Loucy (cell line): ENCODE measurements at regions not wholly inside any gene's neighbourhood (a gene's known extent, or its start where the extent isn't known, plus 50 kb on each side); places are given as distances from the start of the nearest gene placed in this dataset.
A peak's percentile ranks its signal among the peaks of the same experiment; 100 is the strongest.
"Not testable (repeated sequence)": the region's sequence is repeated elsewhere in the genome, so short reads cannot be mapped to it uniquely, and the experiment has no call there.

Experiments
- H2AFZ ChIP-seq: fragments of 200-600 bp; sonication (generic); 2 replicates; pipeline ENCODE4 v1.6.0; 2016; ENCODE audit warnings: antibody characterized with exemption, mild to moderate bottlenecking, low read length, moderate library complexity
- H3F3A ChIP-seq: fragments of 200-600 bp; 2 replicates; pipeline ENCODE4 v1.6.0; 2016; ENCODE audit warnings: antibody characterized with exemption, low read depth, mild to moderate bottlenecking
- H3K27me3 ChIP-seq: fragments of 200-600 bp; sonication (generic); 2 replicates; pipeline ENCODE4 v1.6.1; 2014; ENCODE audit warnings: low read length, mild to moderate bottlenecking; ENCODE audit not compliant: insufficient read depth, poor library complexity, severe bottlenecking
- H3K36me3 ChIP-seq: fragments of 200-600 bp; sonication (generic); 2 replicates; pipeline ENCODE4 v1.6.1; 2016; ENCODE audit warnings: low read length; ENCODE audit not compliant: insufficient read depth
- H3K4me1 ChIP-seq: fragments of 200-600 bp; sonication (generic); 2 replicates; pipeline ENCODE4 v1.5.1; 2014; ENCODE audit warnings: low read length, mild to moderate bottlenecking; ENCODE audit not compliant: insufficient read depth, poor library complexity, severe bottlenecking
- H3K4me2 ChIP-seq: fragments of 200-600 bp; sonication (generic); 2 replicates; pipeline ENCODE4 v1.6.0; 2014; ENCODE audit warnings: antibody characterized with exemption, low read length, low read depth, mild to moderate bottlenecking; ENCODE audit not compliant: poor library complexity, severe bottlenecking
- H3K4me3 ChIP-seq: fragments of 200-600 bp; sonication (generic); 2 replicates; pipeline ENCODE4 v1.5.1; 2014; ENCODE audit warnings: low read length, mild to moderate bottlenecking, mixed read lengths; ENCODE audit not compliant: poor library complexity, severe bottlenecking
- H3K79me2 ChIP-seq: fragments of 200-600 bp; sonication (generic); 2 replicates; pipeline ENCODE4 v1.6.1; 2014; ENCODE audit warnings: low read length; ENCODE audit not compliant: insufficient read depth
- H3K9ac ChIP-seq: fragments of 200-600 bp; sonication (generic); 2 replicates; pipeline ENCODE4 v1.6.0; 2014; ENCODE audit warnings: mild to moderate bottlenecking, low read depth, low read length, moderate library complexity; ENCODE audit not compliant: poor library complexity, severe bottlenecking
- H3K9me2 ChIP-seq: fragments of 200-600 bp; sonication (generic); replicated peaks from 2 replicates; pipeline ENCODE4 v1.6.1; 2016; ENCODE audit warnings: low read depth, low read length, mixed read lengths
- H3K9me3 ChIP-seq: fragments of 200-600 bp; sonication (generic); 2 replicates; pipeline ENCODE4 v1.6.1; 2014; ENCODE audit warnings: mild to moderate bottlenecking, antibody characterized with exemption, low read length, low read depth; ENCODE audit not compliant: insufficient read depth
- H4K20me1 ChIP-seq: fragments of 200-600 bp; sonication (generic); 2 replicates; pipeline ENCODE4 v1.6.0; 2014; ENCODE audit warnings: antibody characterized with exemption, low read length, mild to moderate bottlenecking; ENCODE audit not compliant: insufficient read depth, poor library complexity, severe bottlenecking
- CTCF ChIP-seq: fragments of 200-600 bp; sonication (generic); conservative IDR thresholded peaks from 2 replicates; pipeline ENCODE4 v1.5.1; 2014; ENCODE audit warnings: mild to moderate bottlenecking, antibody characterized with exemption, low read length
- EZH2phosphoT487 ChIP-seq: fragments of 200-600 bp; IDR thresholded peaks from 2 replicates; pipeline ENCODE4 v1.6.1; 2018; ENCODE audit warnings: antibody characterized with exemption, mild to moderate bottlenecking, moderate library complexity, borderline replicate concordance

GRCh38 chr7:114076392-114077157 lies 157.8 kb upstream of the PPP1R3A start:
- peaks cover 15% of the 10 kb centered on the region for H3K4me1 ChIP-seq
- not testable (repeated sequence) for H3K4me3 ChIP-seq, H3K9me3 ChIP-seq, H3K9me2 ChIP-seq, H4K20me1 ChIP-seq, H2AFZ ChIP-seq, H3F3A ChIP-seq, H3K9ac ChIP-seq, H3K27me3 ChIP-seq, H3K79me2 ChIP-seq, H3K4me2 ChIP-seq, H3K36me3 ChIP-seq

- H4K20me1 ChIP-seq: no peaks in the 10 kb centered on the region
Observed at GRCh38 chr7:114073701-114074100, 154.9 kb upstream of the PPP1R3A start.

GRCh38 chr7:114070246-114070645 lies 151.4 kb upstream of the PPP1R3A start:
- no peaks in the 10 kb centered on the region for H3F3A ChIP-seq
- H3K4me3 ChIP-seq: no peak overlapping the region
- H3K9me2 ChIP-seq: no peaks in the 10 kb centered on the region
- no peak for TF ChIP-seq EZH2phosphoT487
- TF ChIP-seq CTCF: no peak
- peaks cover 15% of the 10 kb centered on the region for H3K4me1 ChIP-seq
- H3K9me3 ChIP-seq: no peaks in the 10 kb centered on the region; the same call in 1 of the 2 replicates
- no peak overlapping the region for H3K4me2 ChIP-seq
- no peaks in the 10 kb centered on the region for H3K36me3 ChIP-seq
- no peak overlapping the region for H3K9ac ChIP-seq
- no peaks in the 10 kb centered on the region for H3K79me2 ChIP-seq
- no peak overlapping the region for H2AFZ ChIP-seq
- no peaks in the 10 kb centered on the region for H3K27me3 ChIP-seq
- no peaks in the 10 kb centered on the region for H4K20me1 ChIP-seq

More at GRCh38 chr7:114073701-114074100, 154.9 kb upstream of the PPP1R3A start:
- no peak overlapping the region for H2AFZ ChIP-seq
- no peak overlapping the region for H3K9ac ChIP-seq
- TF ChIP-seq EZH2phosphoT487 (no peak), CTCF (no peak)
- no peaks in the 10 kb centered on the region for H3K9me2 ChIP-seq
- no peaks in the 10 kb centered on the region for H3K36me3 ChIP-seq
- peaks cover 15% of the 10 kb centered on the region for H3K4me1 ChIP-seq
- H3K4me2 ChIP-seq: peak overlapping the region; percentile 61
- H3K4me3 ChIP-seq: peak overlapping the region; percentile 52
- H3K9me3 ChIP-seq: no peaks in the 10 kb centered on the region; the same call in 1 of the 2 replicates
- no peaks in the 10 kb centered on the region for H3K27me3 ChIP-seq
- no peaks in the 10 kb centered on the region for H3F3A ChIP-seq
- H3K79me2 ChIP-seq: no peaks in the 10 kb centered on the region

- no peak overlapping the region for H2AFZ ChIP-seq
- no peak for TF ChIP-seq CTCF
- no peak for TF ChIP-seq EZH2phosphoT487
- no peak overlapping the region for H3K4me3 ChIP-seq
- no peaks in the 10 kb centered on the region for H4K20me1 ChIP-seq
- H3K4me2 ChIP-seq: no peak overlapping the region
- no peaks in the 10 kb centered on the region for H3K79me2 ChIP-seq
- no peaks in the 10 kb centered on the region for H3K9me3 ChIP-seq
- H3K36me3 ChIP-seq: no peaks in the 10 kb centered on the region
- no peaks in the 10 kb centered on the region for H3K27me3 ChIP-seq
- no peaks in the 10 kb centered on the region for H3K9me2 ChIP-seq
- no peak overlapping the region for H3K9ac ChIP-seq
- no peaks in the 10 kb centered on the region for H3F3A ChIP-seq
- peaks cover 5% of the 10 kb centered on the region for H3K4me1 ChIP-seq
Observed at GRCh38 chr7:114062810-114063209, 144.0 kb upstream of the PPP1R3A start.
